ENCODE measurements at regions not wholly inside any gene's neighbourhood (a gene's known extent, or its start where the extent isn't known, plus 50 kb on each side); places are given as distances from the start of the nearest gene placed in this dataset.

GRCh38 chr13:106691341-106691740 is 123.4 kb upstream of the ARGLU1 start:
- TF ChIP-seq, protein P1, sequence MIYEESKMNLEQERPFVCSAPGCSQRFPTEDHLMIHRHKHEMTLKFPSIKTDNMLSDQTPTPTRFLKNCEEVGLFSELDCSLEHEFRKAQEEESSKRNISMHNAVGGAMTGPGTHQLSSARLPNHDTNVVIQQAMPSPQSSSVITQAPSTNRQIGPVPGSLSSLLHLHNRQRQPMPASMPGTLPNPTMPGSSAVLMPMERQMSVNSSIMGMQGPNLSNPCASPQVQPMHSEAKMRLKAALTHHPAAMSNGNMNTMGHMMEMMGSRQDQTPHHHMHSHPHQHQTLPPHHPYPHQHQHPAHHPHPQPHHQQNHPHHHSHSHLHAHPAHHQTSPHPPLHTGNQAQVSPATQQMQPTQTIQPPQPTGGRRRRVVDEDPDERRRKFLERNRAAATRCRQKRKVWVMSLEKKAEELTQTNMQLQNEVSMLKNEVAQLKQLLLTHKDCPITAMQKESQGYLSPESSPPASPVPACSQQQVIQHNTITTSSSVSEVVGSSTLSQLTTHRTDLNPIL (CRISPR knock-in tag; IDR thresholded peaks at IDR 0.05; ENCODE audit: low read depth), result no peak
- TF ChIP-seq ESRRG (CRISPR knock-in tag; IDR thresholded peaks at IDR 0.05) (no peak), RARB (CRISPR knock-in tag; IDR thresholded peaks at IDR 0.05) (no peak), ZFP30 (CRISPR knock-in tag; IDR thresholded peaks at IDR 0.05) (no peak), ZFP3 (CRISPR knock-in tag; IDR thresholded peaks at IDR 0.05) (no peak), SNAI2 (CRISPR knock-in tag; IDR thresholded peaks at IDR 0.05) (no peak), ZC3H10 (CRISPR knock-in tag; IDR thresholded peaks at IDR 0.05) (no peak), CSRNP3 (CRISPR knock-in tag; IDR thresholded peaks at IDR 0.05) (no peak), CSDC2 (CRISPR knock-in tag; IDR thresholded peaks at IDR 0.05) (no peak), OSR1 (CRISPR knock-in tag; IDR thresholded peaks at IDR 0.05) (no peak)
- TF ChIP-seq, protein P2, sequence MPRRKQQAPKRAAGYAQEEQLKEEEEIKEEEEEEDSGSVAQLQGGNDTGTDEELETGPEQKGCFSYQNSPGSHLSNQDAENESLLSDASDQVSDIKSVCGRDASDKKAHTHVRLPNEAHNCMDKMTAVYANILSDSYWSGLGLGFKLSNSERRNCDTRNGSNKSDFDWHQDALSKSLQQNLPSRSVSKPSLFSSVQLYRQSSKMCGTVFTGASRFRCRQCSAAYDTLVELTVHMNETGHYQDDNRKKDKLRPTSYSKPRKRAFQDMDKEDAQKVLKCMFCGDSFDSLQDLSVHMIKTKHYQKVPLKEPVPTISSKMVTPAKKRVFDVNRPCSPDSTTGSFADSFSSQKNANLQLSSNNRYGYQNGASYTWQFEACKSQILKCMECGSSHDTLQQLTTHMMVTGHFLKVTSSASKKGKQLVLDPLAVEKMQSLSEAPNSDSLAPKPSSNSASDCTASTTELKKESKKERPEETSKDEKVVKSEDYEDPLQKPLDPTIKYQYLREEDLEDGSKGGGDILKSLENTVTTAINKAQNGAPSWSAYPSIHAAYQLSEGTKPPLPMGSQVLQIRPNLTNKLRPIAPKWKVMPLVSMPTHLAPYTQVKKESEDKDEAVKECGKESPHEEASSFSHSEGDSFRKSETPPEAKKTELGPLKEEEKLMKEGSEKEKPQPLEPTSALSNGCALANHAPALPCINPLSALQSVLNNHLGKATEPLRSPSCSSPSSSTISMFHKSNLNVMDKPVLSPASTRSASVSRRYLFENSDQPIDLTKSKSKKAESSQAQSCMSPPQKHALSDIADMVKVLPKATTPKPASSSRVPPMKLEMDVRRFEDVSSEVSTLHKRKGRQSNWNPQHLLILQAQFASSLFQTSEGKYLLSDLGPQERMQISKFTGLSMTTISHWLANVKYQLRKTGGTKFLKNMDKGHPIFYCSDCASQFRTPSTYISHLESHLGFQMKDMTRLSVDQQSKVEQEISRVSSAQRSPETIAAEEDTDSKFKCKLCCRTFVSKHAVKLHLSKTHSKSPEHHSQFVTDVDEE (CRISPR knock-in tag; IDR thresholded peaks at IDR 0.05), result no peak
- no peak for ATAC-seq

- ATAC-seq, result no peak
- TF ChIP-seq RARB (CRISPR knock-in tag; IDR thresholded peaks at IDR 0.05) (no peak), POU6F1 (CRISPR knock-in tag; IDR thresholded peaks at IDR 0.05; ENCODE audit: borderline replicate concordance, low read depth) (no peak), ZNF565 (CRISPR knock-in tag; conservative IDR thresholded peaks at IDR 0.05; ENCODE audit: low read depth) (no peak), ZNF8 (CRISPR knock-in tag; IDR thresholded peaks at IDR 0.05) (no peak), ESRRG (CRISPR knock-in tag; IDR thresholded peaks at IDR 0.05) (no peak), CSDC2 (CRISPR knock-in tag; IDR thresholded peaks at IDR 0.05) (no peak), ZFP3 (CRISPR knock-in tag; IDR thresholded peaks at IDR 0.05) (no peak), ZC3H10 (CRISPR knock-in tag; IDR thresholded peaks at IDR 0.05) (no peak), PPARA (CRISPR knock-in tag; IDR thresholded peaks at IDR 0.05; ENCODE audit: borderline replicate concordance) (no peak), OSR1 (CRISPR knock-in tag; IDR thresholded peaks at IDR 0.05) (no peak), GLIS3 (CRISPR knock-in tag; IDR thresholded peaks at IDR 0.05) (no peak), SNAI2 (CRISPR knock-in tag; IDR thresholded peaks at IDR 0.05) (no peak), ZFP30 (CRISPR knock-in tag; IDR thresholded peaks at IDR 0.05) (no peak), TOX (CRISPR knock-in tag; IDR thresholded peaks at IDR 0.05; ENCODE audit: borderline replicate concordance) (no peak), ISL1 (CRISPR knock-in tag; IDR thresholded peaks at IDR 0.05) (no peak), CSRNP3 (CRISPR knock-in tag; IDR thresholded peaks at IDR 0.05) (no peak)
- TF ChIP-seq, protein P2 (CRISPR knock-in tag; IDR thresholded peaks at IDR 0.05), result no peak
- TF ChIP-seq, protein P1 (CRISPR knock-in tag; IDR thresholded peaks at IDR 0.05; ENCODE audit: low read depth), result no peak
Measured at GRCh38 chr13:106690779-106691178, 122.8 kb upstream of the ARGLU1 start.
